IMR-90 (cell line): ENCODE measurements at regions not wholly inside any gene's neighbourhood (a gene's known extent, or its start where the extent isn't known, plus 50 kb on each side); places are given as distances from the start of the nearest gene placed in this dataset.

Experiments used
- ATAC-seq: fragments of 200-7000 bp; cut with Tn5 transposase; 2 replicates; pipeline ENCODE4 v1.9.1; 2020; ENCODE audit warnings: low read depth, mild to moderate bottlenecking, moderate library complexity
- BruUV-seq: library from RNA; stranded (reverse); fragments of 400-500 nt; replicated peaks from 2 replicates; lab custom pipeline; 2021; lab: Mats Ljungman, UMichigan
- CTCF ChIA-PET: fragments of 300-600 bp; formaldehyde crosslinking; extraction: SDS; loops from one replicate; lab custom pipeline; 2021; ENCODE audit warnings: antibody characterized with exemption; lab: Yijun Ruan, JAX
- POLR2A ChIA-PET: fragments of 300-600 bp; sonication (Branson Sonifier 250); formaldehyde crosslinking; loops from one replicate; lab custom pipeline; 2022; ENCODE audit warnings: antibody characterized with exemption; ENCODE audit not compliant: unreplicated experiment; lab: Charles Lee
- DNase-seq: peaks from one replicate; pipeline ENCODE4 v3.0.0; 2013
- H2AFZ ChIP-seq: replicated peaks from 2 replicates; pipeline ENCODE3; 2013; ENCODE audit warnings: low read length, mild to moderate bottlenecking; ENCODE audit not compliant: poor library complexity
- H2AK5ac ChIP-seq: 2 replicates; pipeline ENCODE4 v1.6.1; 2013; ENCODE audit warnings: low read depth, low read length, inconsistent platforms
- H2AK9ac ChIP-seq: replicated peaks from 2 replicates; pipeline ENCODE3; 2013; ENCODE audit warnings: mild to moderate bottlenecking, low read depth, low read length, moderate library complexity; ENCODE audit not compliant: poor library complexity
- H2BK120ac ChIP-seq: 2 replicates; pipeline ENCODE4 v1.6.1; 2013; ENCODE audit warnings: low read depth, low read length, inconsistent platforms
- H2BK15ac ChIP-seq: 3 replicates; pipeline ENCODE4 v1.6.1; 2013; ENCODE audit warnings: low read depth, low read length, inconsistent platforms
- H2BK20ac ChIP-seq: 2 replicates; pipeline ENCODE4 v1.6.1; 2013; ENCODE audit warnings: low read depth, mild to moderate bottlenecking, inconsistent platforms, low read length, moderate library complexity
- H2BK5ac ChIP-seq: 2 replicates; pipeline ENCODE4 v1.6.1; 2013; ENCODE audit warnings: mild to moderate bottlenecking, low read depth, low read length, inconsistent platforms; ENCODE audit not compliant: poor library complexity, severe bottlenecking
- H3K14ac ChIP-seq: replicated peaks from 2 replicates; pipeline ENCODE4 v1.6.1; 2013; ENCODE audit warnings: low read depth, low read length, inconsistent platforms
- H3K18ac ChIP-seq: 2 replicates; pipeline ENCODE4 v1.6.1; 2013; ENCODE audit warnings: low read depth, low read length, control low read depth
- H3K23ac ChIP-seq: 2 replicates; pipeline ENCODE4 v1.6.1; 2013; ENCODE audit warnings: low read depth, low read length, inconsistent platforms
- H3K27ac ChIP-seq: 2 replicates; pipeline ENCODE4 v1.5.1; 2013; ENCODE audit warnings: mild to moderate bottlenecking, control low read depth, low read length; ENCODE audit not compliant: insufficient read depth
- H3K27me3 ChIP-seq: 2 replicates; pipeline ENCODE4 v1.6.1; 2013; ENCODE audit warnings: low read length; ENCODE audit not compliant: control insufficient read depth, insufficient read depth
- H3K36me3 ChIP-seq: 2 replicates; pipeline ENCODE4 v1.6.1; 2013; ENCODE audit warnings: low read length, mixed read lengths; ENCODE audit not compliant: control insufficient read depth, insufficient read depth
- H3K4ac ChIP-seq: 2 replicates; pipeline ENCODE4 v1.6.1; 2013; ENCODE audit warnings: low read depth, low read length, inconsistent platforms
- H3K4me1 ChIP-seq: 2 replicates; pipeline ENCODE4 v1.6.1; 2013; ENCODE audit warnings: low read length, mixed read lengths; ENCODE audit not compliant: control insufficient read depth, insufficient read depth
- H3K4me2 ChIP-seq: 2 replicates; pipeline ENCODE4 v1.6.1; 2013; ENCODE audit warnings: low read depth, mild to moderate bottlenecking, control low read depth, low read length, moderate library complexity
- H3K4me3 ChIP-seq: 2 replicates; pipeline ENCODE4 v1.5.1; 2013; ENCODE audit warnings: low read depth, mild to moderate bottlenecking, control low read depth, low read length, moderate library complexity; ENCODE audit not compliant: insufficient read depth
- H3K56ac ChIP-seq: 2 replicates; pipeline ENCODE4 v1.6.1; 2013; ENCODE audit warnings: low read length, inconsistent platforms; ENCODE audit not compliant: insufficient read depth; ENCODE audit errors: extremely low read depth
- H3K79me1 ChIP-seq, 2 experiments: 2 replicates each; pipeline ENCODE4 v1.6.1; 2013; ENCODE audit warnings: low read length in 2 of 2, inconsistent platforms in 1 of 2, low read depth in 1 of 2
- H3K9ac ChIP-seq: 2 replicates; pipeline ENCODE4 v1.6.1; 2013; ENCODE audit warnings: low read depth, low read length, control low read depth
- H3K9me1 ChIP-seq: 2 replicates; pipeline ENCODE4 v1.6.1; 2013; ENCODE audit warnings: low read length, inconsistent platforms; ENCODE audit not compliant: insufficient read depth
- H3K9me3 ChIP-seq: 2 replicates; pipeline ENCODE4 v1.6.1; 2013; ENCODE audit warnings: low read length; ENCODE audit not compliant: control insufficient read depth, insufficient read depth
- H4K20me1 ChIP-seq: 2 replicates; pipeline ENCODE4 v1.6.1; 2013; ENCODE audit warnings: low read length, inconsistent platforms; ENCODE audit not compliant: insufficient read depth
- H4K5ac ChIP-seq: 2 replicates; pipeline ENCODE4 v1.6.1; 2013; ENCODE audit warnings: mild to moderate bottlenecking, low read depth, low read length, control low read depth
- H4K8ac ChIP-seq, 2 experiments: 2 replicates each; pipeline ENCODE4 v1.6.1; 2013; ENCODE audit warnings: low read depth in 2 of 2, low read length in 2 of 2, control low read depth in 1 of 2, inconsistent platforms in 1 of 2
- H4K91ac ChIP-seq: 2 replicates; pipeline ENCODE4 v1.6.1; 2013; ENCODE audit warnings: low read depth, low read length, inconsistent platforms; ENCODE audit not compliant: insufficient read depth
- BHLHE40 ChIP-seq: fragments of 150-350 bp; IDR thresholded peaks from 2 replicates; pipeline ENCODE4 v1.6.1; 2016; ENCODE audit warnings: mild to moderate bottlenecking, low read depth, low read length
- CHD1 ChIP-seq: IDR thresholded peaks from 2 replicates; pipeline ENCODE4 v1.6.1; 2012; ENCODE audit warnings: low read depth, low read length, improper control_type of control experiment
- CTCF ChIP-seq: conservative IDR thresholded peaks from 2 replicates; pipeline ENCODE4 v1.5.1; 2012; ENCODE audit warnings: mild to moderate bottlenecking, low read depth, low read length, improper control_type of control experiment
- ELK1 ChIP-seq: fragments of 150-350 bp; IDR thresholded peaks from 2 replicates; pipeline ENCODE4 v1.6.1; 2016; ENCODE audit warnings: low read depth, mild to moderate bottlenecking, low read length, moderate library complexity, borderline replicate concordance
- MAFK ChIP-seq: IDR thresholded peaks from 2 replicates; pipeline ENCODE4 v1.6.1; 2012; ENCODE audit warnings: low read depth, low read length, improper control_type of control experiment
- MAZ ChIP-seq: IDR thresholded peaks from 2 replicates; pipeline ENCODE4 v1.6.1; 2012; ENCODE audit warnings: low read depth, mild to moderate bottlenecking, low read length, improper control_type of control experiment, moderate library complexity, borderline replicate concordance
- MXI1 ChIP-seq: IDR thresholded peaks from 2 replicates; pipeline ENCODE4 v1.6.1; 2012; ENCODE audit warnings: low read depth, mild to moderate bottlenecking, low read length, moderate library complexity, borderline replicate concordance
- NFE2L2 ChIP-seq: fragments of 150-350 bp; IDR thresholded peaks from 2 replicates; pipeline ENCODE4 v1.6.1; 2016; ENCODE audit warnings: low read depth, mild to moderate bottlenecking, low read length
- RCOR1 ChIP-seq: IDR thresholded peaks from 2 replicates; pipeline ENCODE4 v1.6.1; 2012; ENCODE audit warnings: mild to moderate bottlenecking, low read length, improper control_type of control experiment; ENCODE audit not compliant: insufficient replicate concordance
- RFX5 ChIP-seq: IDR thresholded peaks from 2 replicates; pipeline ENCODE4 v1.8.0; 2012; ENCODE audit warnings: low read depth, mild to moderate bottlenecking, low read length, moderate library complexity
- WGBS, 2 experiments: methylation state at CpG; one replicate each; pipeline versions ENCODE4 v1.1.5 to v1.1.7; 2013; ENCODE audit warnings: missing lambda C conversion rate in 2 of 2; ENCODE audit not compliant: insufficient read length in 1 of 2; ENCODE audit errors: extremely low coverage in 2 of 2; 5-methylcytosine and 5-hydroxymethylcytosine counted together
- dilution Hi-C: fragments of 300-500 bp; cut with HindIII; formaldehyde crosslinking; loops from one replicate; pipeline ENCODE4 v1.14.3; 2018; ENCODE audit warnings: low sequenced_read_pairs; ENCODE audit not compliant: unreplicated experiment
- in situ Hi-C: fragments of 300-500 bp; cut with MboI; formaldehyde crosslinking; loops from 3 replicates; pipeline ENCODE4 v1.14.3; 2019; ENCODE audit warnings: low sequenced_read_pairs, inconsistent platforms, mixed read lengths
- intact Hi-C: fragments of 100-400 bp; cut with micrococcal nuclease; formaldehyde crosslinking; loops from 2 replicates; pipeline ENCODE4 v1.10.0; 2022

DNA sequence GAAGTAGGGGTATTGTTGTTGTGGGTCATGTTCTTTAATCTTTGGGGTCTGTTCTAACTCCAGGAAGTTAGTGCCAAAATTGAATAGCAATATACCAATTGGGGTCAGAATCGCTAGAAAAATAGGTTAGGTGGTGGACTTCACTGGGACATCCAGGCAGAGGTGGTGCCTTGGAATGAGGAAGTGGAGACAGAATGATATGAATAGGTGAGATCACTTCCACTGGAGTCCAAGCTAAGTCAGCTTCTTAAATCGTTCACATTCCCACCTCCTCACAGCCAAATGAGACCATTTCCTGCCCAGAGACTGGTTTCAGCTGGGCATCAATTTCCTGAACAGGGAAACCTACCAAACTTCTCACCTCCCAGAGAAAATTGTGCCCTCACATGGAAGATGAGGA, 137.8 kb upstream of the RAB4A start:
- no CpG with 5 or more reads among the region's 2 CpGs for WGBS, 2 experiments

More for the DNA sequence above, 137.8 kb upstream of the RAB4A start:
- Histone ChIP-seq H3K23ac (no peak overlapping the region), H3K9me1 (no peaks in the 10 kb centered on the region), H3K4me1 (peaks cover 4% of the 10 kb centered on the region; the same call in 1 of the 2 replicates), H4K5ac (no peak overlapping the region), H2AK9ac (no peak overlapping the region), H3K4me2 (no peak overlapping the region), H3K9ac (no peak overlapping the region), H3K14ac (no peak overlapping the region), H3K4ac (no peak overlapping the region), H3K4me3 (no peak overlapping the region), H3K79me1 (no peaks in the 10 kb centered on the region), H3K56ac (no peak overlapping the region), H4K91ac (no peak overlapping the region), H3K27me3 (peaks cover 32% of the 10 kb centered on the region), H2BK5ac (no peak overlapping the region), H2AK5ac (no peak overlapping the region), H2AFZ (no peak overlapping the region), H3K9me3 (peaks cover 7% of the 10 kb centered on the region; the same call in 1 of the 2 replicates), H2BK20ac (no peak overlapping the region), H2BK120ac (no peak overlapping the region), H4K20me1 (no peaks in the 10 kb centered on the region), H2BK15ac (no peak overlapping the region), H4K8ac (no peak overlapping the region), H3K18ac (no peak overlapping the region), H3K27ac (no peak overlapping the region), H3K36me3 (no peaks in the 10 kb centered on the region)
- no peak for ATAC-seq
- intact Hi-C loops: no loop called here
- DNase-seq: no peak
- in situ Hi-C loops: no loop called here
- POLR2A ChIA-PET: no interaction called here
- no peak for TF ChIP-seq BHLHE40
- no peak for TF ChIP-seq MAZ
- no peak for TF ChIP-seq CHD1
- no peak for TF ChIP-seq RCOR1
- TF ChIP-seq CTCF: no peak
- no peak for TF ChIP-seq ELK1
- TF ChIP-seq NFE2L2: no peak
- TF ChIP-seq MXI1: no peak
- TF ChIP-seq RFX5: no peak
- no peak for TF ChIP-seq MAFK
- dilution Hi-C loops: no loop called here
- BruUV-seq: no TSS peak
- CTCF ChIA-PET: no interaction called here
